Activated CD8-positive, alpha-beta memory T cell treated with anti-CD3 and anti-CD28 coated beads, Interleukin-2, amount 50 U/mL, for 24 hours (primary cell): ENCODE measurements at regions not wholly inside any gene's neighbourhood (a gene's known extent, or its start where the extent isn't known, plus 50 kb on each side); places are given as distances from the start of the nearest gene placed in this dataset.
"Not testable (repeated sequence)": the region's sequence is repeated elsewhere in the genome, so short reads cannot be mapped to it uniquely, and the experiment has no call there.

ENCODE experiments used
- DNase-seq: peaks from one replicate; pipeline ENCODE4 v3.0.0-alpha.2; 2020; ENCODE audit errors: extremely low read depth

GRCh38 chr2:81389203-81389602 is 1084.7 kb upstream of the LRRTM1 start:
- DNase-seq = no peak

GRCh38 chr2:81363800-81364199 is 1059.2 kb upstream of the LRRTM1 start:
- no peak for DNase-seq

- DNase-seq = not testable (repeated sequence)
These were observed 1057.9 kb upstream of the LRRTM1 start for GRCh38 chr2:81362468-81362867.

GRCh38 chr2:81355436-81355835 is 1050.9 kb upstream of the LRRTM1 start:
- no peak for DNase-seq

- DNase-seq = no peak
These were observed 1029.5 kb upstream of the LRRTM1 start for GRCh38 chr2:81334046-81334445.

- DNase-seq = no peak
These were observed 1024.4 kb upstream of the LRRTM1 start for GRCh38 chr2:81328968-81329367.

- DNase-seq = no peak
These were observed 1023.4 kb upstream of the LRRTM1 start for GRCh38 chr2:81327911-81328310.

- DNase-seq = no peak
These were observed 1019.5 kb upstream of the LRRTM1 start for GRCh38 chr2:81324046-81324445.

GRCh38 chr2:81304154-81304830 is 999.7 kb upstream of the LRRTM1 start:
- no peak for DNase-seq

GRCh38 chr2:81303321-81303720 is 998.8 kb upstream of the LRRTM1 start:
- DNase-seq = no peak

GRCh38 chr2:81299841-81300240 is 995.3 kb upstream of the LRRTM1 start:
- DNase-seq = no peak

- DNase-seq = no peak
These were observed 986.3 kb upstream of the LRRTM1 start for GRCh38 chr2:81290846-81291245.

GRCh38 chr2:81283081-81283480 is 978.5 kb upstream of the LRRTM1 start:
- no peak for DNase-seq

GRCh38 chr2:81282151-81282769 is 977.7 kb upstream of the LRRTM1 start:
- no peak for DNase-seq

- no peak for DNase-seq
These were observed 972.0 kb upstream of the LRRTM1 start for GRCh38 chr2:81276595-81276994.

- DNase-seq = no peak
These were observed 961.6 kb upstream of the LRRTM1 start for GRCh38 chr2:81266106-81266505.

GRCh38 chr2:81263989-81264388 is 959.4 kb upstream of the LRRTM1 start:
- DNase-seq = no peak

- no peak for DNase-seq
These were observed 955.8 kb upstream of the LRRTM1 start for GRCh38 chr2:81260320-81260719.

- no peak for DNase-seq
These were observed 945.7 kb upstream of the LRRTM1 start for GRCh38 chr2:81250270-81250669.

GRCh38 chr2:81249152-81249551 is 944.6 kb upstream of the LRRTM1 start:
- no peak for DNase-seq

GRCh38 chr2:81247648-81248047 is 943.1 kb upstream of the LRRTM1 start:
- DNase-seq = no peak

- DNase-seq = no peak
These were observed 937.9 kb upstream of the LRRTM1 start for GRCh38 chr2:81242501-81242900.

- no peak for DNase-seq
These were observed 933.9 kb upstream of the LRRTM1 start for GRCh38 chr2:81238462-81238861.

- DNase-seq = no peak
These were observed 931.0 kb upstream of the LRRTM1 start for GRCh38 chr2:81235601-81236000.
